ENCODE measurements at regions not wholly inside any gene's neighbourhood (a gene's known extent, or its start where the extent isn't known, plus 50 kb on each side); places are given as distances from the start of the nearest gene placed in this dataset.

GRCh38 chr3:194868831-194869230 lies 183.1 kb downstream of the FAM43A start:
- DNase-seq (no peak), ATAC-seq (no peak)
- no peak for TF ChIP-seq CTCF (IDR thresholded peaks at IDR 0.05)
- Histone ChIP-seq H3K36me3 (no peaks in the 10 kb centered on the region), H3K9me3 (peaks cover 0 to 8% (median 0%) of the 10 kb centered on the region in 11 donors), H3K4me3 (no peak overlapping the region), H3K27ac (peak overlapping the region in 3 of 10 donors; percentile 76 to 81 (median 81)), H3K4me1 (peaks cover 20 to 73% (median 68%) of the 10 kb centered on the region in 9 donors), H3K27me3 (no peaks in the 10 kb centered on the region)
- WGBS, 2 donors, result 89 to 90% methylated on average over 10 to 11 of the region's 11 CpGs
- intact Hi-C loops (cut with DNase I), result loop anchor here in 6 of 10 donors (5.0 to 10.0 kb wide), 5 partner anchors 63 to 182 kb away; partner anchors contain the start of gene FAM43A (in 2 of the 6)

- Histone ChIP-seq H3K4me1 (peaks cover 20 to 68% (median 60%) of the 10 kb centered on the region in 9 donors), H3K36me3 (no peaks in the 10 kb centered on the region), H3K4me3 (no peak overlapping the region), H3K9me3 (peaks cover 0 to 8% (median 0%) of the 10 kb centered on the region in 11 donors), H3K27ac (peak overlapping the region in 5 of 10 donors; percentile 40 to 80 (median 75)), H3K27me3 (no peaks in the 10 kb centered on the region)
- intact Hi-C loops (cut with DNase I), result loop anchor here in 8 of 10 donors (5.0 to 10.0 kb wide), 9 partner anchors 63 to 235 kb away; partner anchors contain the start of gene FAM43A (in 5 of the 8)
- WGBS, 2 donors, result 92 to 96% methylated on average over 14 of the region's 14 CpGs
- DNase-seq (no peak), ATAC-seq (no peak)
- no peak for TF ChIP-seq CTCF (IDR thresholded peaks at IDR 0.05)
Observed at GRCh38 chr3:194869482-194870169, 183.9 kb downstream of the FAM43A start.

GRCh38 chr3:194870394-194871110 lies 184.9 kb downstream of the FAM43A start:
- intact Hi-C loops (cut with DNase I), result loop anchor here in 5 of 10 donors (5.0 to 10.0 kb wide), 5 partner anchors 82 to 234 kb away; partner anchors contain the start of gene FAM43A (in 3 of the 5)
- peak overlapping the region in 9 of 10 donors; percentile 40 to 83 (median 75) for H3K27ac ChIP-seq
- no peak overlapping the region for H3K4me3 ChIP-seq
- peaks cover 0 to 8% (median 0%) of the 10 kb centered on the region in 11 donors for H3K9me3 ChIP-seq
- 62 to 63% methylated on average over 13 of the region's 13 CpGs for WGBS, 2 donors
- DNase-seq (peak in 1 of 2 donors; percentile 56), ATAC-seq (peak; percentile 57 to 84 (median 80))
- TF ChIP-seq CTCF (IDR thresholded peaks at IDR 0.05), result no peak
- H3K27me3 ChIP-seq, result no peaks in the 10 kb centered on the region
- no peaks in the 10 kb centered on the region for H3K36me3 ChIP-seq
- peaks cover 20 to 60% (median 50%) of the 10 kb centered on the region in 9 donors for H3K4me1 ChIP-seq

All from heart right ventricle (tissue), 16 donors.